Fibroblast of mammary gland (primary cell): ENCODE measurements at regions not wholly inside any gene's neighbourhood (a gene's known extent, or its start where the extent isn't known, plus 50 kb on each side); places are given as distances from the start of the nearest gene placed in this dataset.

Experiments
- DNase-seq: peaks from one replicate; pipeline ENCODE4 v3.0.0-alpha.2; 2010; ENCODE audit warnings: low read depth
- H3K4me3 ChIP-seq: 2 replicates; pipeline ENCODE4 v1.5.1; 2011; ENCODE audit warnings: low read depth, mild to moderate bottlenecking, low read length, moderate library complexity; ENCODE audit not compliant: control insufficient read depth
- TF ChIP-seq, protein P1 (sequence below): conservative IDR thresholded peaks from 2 replicates; pipeline ENCODE4 v1.5.1; 2011; ENCODE audit warnings: low read depth, low read length, inconsistent platforms; ENCODE audit not compliant: control insufficient read depth, insufficient read depth

DNA sequence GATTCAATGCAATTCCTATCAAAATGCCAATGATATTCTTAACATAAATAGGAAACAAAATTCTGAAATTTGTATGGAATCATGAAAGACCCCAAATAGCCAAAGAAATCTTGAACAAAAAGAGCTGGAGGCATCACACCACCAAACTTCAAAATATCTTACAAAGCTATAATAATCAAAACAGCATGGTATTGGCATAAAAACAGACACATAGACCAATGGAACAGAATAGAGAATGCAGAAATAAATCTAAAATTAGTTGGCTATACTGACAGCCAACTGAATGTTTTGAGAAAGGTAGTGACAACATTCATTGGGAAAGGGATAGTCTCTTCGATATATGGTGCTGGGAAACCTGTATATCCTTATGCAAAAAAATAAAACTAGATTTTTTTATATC lies 121.9 kb upstream of the ASCC3 start:
- DNase-seq, result no peak

DNA sequence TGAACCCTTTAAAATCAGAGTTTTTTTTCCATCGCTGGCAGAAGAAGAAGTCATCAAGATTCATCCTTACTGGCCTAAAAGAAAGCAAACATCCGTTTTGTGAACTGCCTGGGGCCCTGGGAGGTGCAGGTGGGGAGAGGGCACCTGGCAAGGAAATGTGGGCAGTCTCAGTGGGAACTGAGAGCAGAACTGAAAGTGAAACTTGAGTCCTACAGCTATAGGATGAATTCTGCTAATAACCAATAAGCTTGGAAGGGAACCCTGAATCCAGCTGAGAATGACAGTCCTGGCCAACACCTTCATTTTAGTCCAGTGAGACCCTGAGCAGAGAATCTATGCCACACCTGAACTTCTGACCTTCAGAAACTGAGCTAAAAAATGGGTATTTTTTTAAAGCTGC lies 130.1 kb upstream of the ASCC3 start:
- TF ChIP-seq, protein P1, sequence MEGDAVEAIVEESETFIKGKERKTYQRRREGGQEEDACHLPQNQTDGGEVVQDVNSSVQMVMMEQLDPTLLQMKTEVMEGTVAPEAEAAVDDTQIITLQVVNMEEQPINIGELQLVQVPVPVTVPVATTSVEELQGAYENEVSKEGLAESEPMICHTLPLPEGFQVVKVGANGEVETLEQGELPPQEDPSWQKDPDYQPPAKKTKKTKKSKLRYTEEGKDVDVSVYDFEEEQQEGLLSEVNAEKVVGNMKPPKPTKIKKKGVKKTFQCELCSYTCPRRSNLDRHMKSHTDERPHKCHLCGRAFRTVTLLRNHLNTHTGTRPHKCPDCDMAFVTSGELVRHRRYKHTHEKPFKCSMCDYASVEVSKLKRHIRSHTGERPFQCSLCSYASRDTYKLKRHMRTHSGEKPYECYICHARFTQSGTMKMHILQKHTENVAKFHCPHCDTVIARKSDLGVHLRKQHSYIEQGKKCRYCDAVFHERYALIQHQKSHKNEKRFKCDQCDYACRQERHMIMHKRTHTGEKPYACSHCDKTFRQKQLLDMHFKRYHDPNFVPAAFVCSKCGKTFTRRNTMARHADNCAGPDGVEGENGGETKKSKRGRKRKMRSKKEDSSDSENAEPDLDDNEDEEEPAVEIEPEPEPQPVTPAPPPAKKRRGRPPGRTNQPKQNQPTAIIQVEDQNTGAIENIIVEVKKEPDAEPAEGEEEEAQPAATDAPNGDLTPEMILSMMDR, result no peak
- DNase-seq, result no peak
- no peak overlapping the region for H3K4me3 ChIP-seq

More for the DNA sequence above, 121.9 kb upstream of the ASCC3 start:
- TF ChIP-seq, protein P1, result no peak
- no peak overlapping the region for H3K4me3 ChIP-seq

DNA sequence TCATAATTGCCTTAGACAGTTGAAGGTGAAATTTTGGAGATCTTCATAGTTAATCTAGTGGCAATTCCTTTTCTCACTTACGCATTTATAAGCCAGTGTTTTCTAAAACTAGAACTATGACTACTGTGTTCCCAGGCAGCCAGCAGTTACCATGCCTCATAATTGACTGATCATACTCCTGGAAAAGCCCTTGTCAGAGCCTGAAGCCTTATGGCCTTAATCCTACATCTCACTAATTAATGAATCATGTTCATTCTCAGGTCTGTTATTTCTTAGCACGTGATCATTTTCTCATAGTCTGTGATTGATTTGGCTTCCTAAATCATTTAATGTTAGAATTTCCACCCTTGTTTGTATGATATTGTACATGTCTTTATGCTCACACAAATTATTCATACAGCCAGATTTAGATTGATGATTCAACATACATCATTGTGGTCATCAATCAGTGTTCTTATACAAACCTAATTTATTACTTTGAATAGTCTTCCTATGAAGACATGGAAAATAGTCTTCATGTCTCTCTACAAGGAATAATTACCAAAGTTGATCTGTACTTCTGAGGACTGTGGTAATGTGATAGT lies 132.6 kb upstream of the ASCC3 start:
- H3K4me3 ChIP-seq, result no peak overlapping the region
- TF ChIP-seq, protein P1, result no peak
- peak; percentile 2 for DNase-seq

DNA sequence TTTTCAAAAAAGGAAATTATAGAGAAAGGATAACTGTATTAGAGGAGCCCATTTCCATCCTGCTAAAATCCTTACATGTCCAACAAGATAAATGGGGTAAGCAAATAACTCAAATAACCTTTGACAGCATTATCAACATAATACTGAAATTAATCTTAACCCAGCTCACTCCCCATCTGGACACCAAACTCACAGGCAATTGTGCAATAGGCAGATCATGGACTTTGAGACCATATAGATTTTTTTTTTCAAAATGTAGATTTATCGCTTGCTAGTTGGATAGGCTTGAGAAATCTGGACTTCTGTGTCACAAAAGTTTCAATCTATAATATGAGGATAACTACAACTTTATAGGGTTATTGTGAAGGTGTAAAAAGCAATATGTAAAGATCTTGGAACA lies 134.4 kb upstream of the ASCC3 start:
- no peak overlapping the region for H3K4me3 ChIP-seq
- no peak for DNase-seq
- TF ChIP-seq, protein P1, result no peak

DNA sequence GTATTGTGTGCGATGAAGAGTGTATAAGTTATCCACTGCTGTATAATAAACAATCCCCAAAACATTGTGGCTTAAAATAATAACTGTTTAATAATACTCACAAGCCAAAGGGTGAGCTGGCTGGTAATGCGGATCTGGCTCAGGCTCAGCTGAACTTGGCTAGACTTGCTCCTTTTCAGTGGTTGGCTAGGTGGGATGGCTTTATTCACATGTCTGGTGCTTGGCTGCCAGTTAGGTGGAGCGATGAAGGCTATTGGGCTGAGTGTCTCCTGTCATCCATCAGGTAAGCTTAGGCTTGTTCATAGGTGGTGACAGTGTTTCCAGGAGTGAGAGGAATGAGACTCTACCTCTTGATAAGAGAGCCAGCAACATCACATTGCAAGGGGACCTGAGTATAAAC lies 135.0 kb upstream of the ASCC3 start:
- TF ChIP-seq, protein P1, result no peak
- no peak for DNase-seq

DNA sequence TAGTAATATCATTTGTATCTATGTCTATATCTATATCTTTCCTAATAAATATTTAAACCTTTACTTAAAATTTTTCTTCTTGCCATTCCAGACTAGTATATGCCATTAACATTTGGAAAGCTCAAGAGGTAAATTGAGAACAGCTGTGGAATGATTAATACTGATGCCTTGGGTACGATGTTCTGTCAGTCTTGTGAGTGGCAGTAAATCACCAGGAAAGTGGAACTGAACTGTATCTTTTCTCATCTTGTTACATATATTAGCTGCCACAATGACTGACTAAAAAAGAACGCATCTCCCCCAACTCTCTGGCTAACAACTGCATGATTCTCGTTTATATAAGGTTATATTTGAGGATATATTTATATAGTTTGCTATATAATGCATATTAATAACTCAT lies 137.0 kb upstream of the ASCC3 start:
- no peak for DNase-seq
- H3K4me3 ChIP-seq, result no peak overlapping the region
- TF ChIP-seq, protein P1, result no peak

More for the DNA sequence above, 135.0 kb upstream of the ASCC3 start:
- no peak overlapping the region for H3K4me3 ChIP-seq

DNA sequence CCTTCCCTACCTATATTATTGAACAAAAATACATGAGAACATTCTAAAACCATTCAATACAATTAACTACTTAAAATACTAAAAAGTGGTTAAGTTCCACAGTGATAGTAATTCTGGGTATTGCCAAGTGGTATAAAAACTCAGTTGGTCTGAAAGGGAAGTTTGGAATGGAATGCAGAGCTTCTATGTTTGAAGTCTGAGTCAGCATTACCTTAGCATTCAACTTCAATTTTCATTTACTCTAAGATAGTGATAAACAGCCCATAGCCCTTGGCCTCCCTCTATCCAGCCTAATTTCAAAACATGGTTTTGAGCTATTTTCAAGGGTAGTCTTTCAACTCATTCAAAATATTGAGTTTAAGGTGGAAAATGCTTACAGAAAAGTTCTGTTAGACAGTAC lies 140.4 kb upstream of the ASCC3 start:
- no peak for DNase-seq
- no peak overlapping the region for H3K4me3 ChIP-seq
- TF ChIP-seq, protein P1, result no peak
